DND-41 (cell line): ENCODE measurements at regions not wholly inside any gene's neighbourhood (a gene's known extent, or its start where the extent isn't known, plus 50 kb on each side); places are given as distances from the start of the nearest gene placed in this dataset.

Source experiments
- CTCF ChIP-seq: IDR thresholded peaks from 2 replicates; pipeline ENCODE4 v1.5.1; 2012; ENCODE audit warnings: borderline replicate concordance, low read length, moderate library complexity, mild to moderate bottlenecking; ENCODE audit not compliant: poor library complexity, severe bottlenecking; ENCODE audit errors: extremely low read depth
- EZH2 ChIP-seq: IDR thresholded peaks from 3 replicates; pipeline ENCODE4 v1.6.1; 2012; ENCODE audit warnings: borderline replicate concordance, low read depth, mild to moderate bottlenecking, moderate library complexity, low read length, inconsistent platforms; ENCODE audit not compliant: severe bottlenecking

- TF ChIP-seq CTCF (no peak), EZH2 (no peak)
Observed at GRCh38 chr11:116678887-116679286, 93.9 kb downstream of the BUD13 start.
